GM12892 (cell line): ENCODE measurements at regions not wholly inside any gene's neighbourhood (a gene's known extent, or its start where the extent isn't known, plus 50 kb on each side); places are given as distances from the start of the nearest gene placed in this dataset.

Experiments used
- DNase-seq: peaks from one replicate; pipeline ENCODE4 v3.0.0; 2011; ENCODE audit not compliant: insufficient read length
- FAIRE-seq: peaks from 2 replicates; lab custom pipeline; 2011; peaks lifted over from hg19 to GRCh38; lab: Jason Lieb, UNC
- POLR2A ChIP-seq: IDR thresholded peaks from 2 replicates; pipeline ENCODE4 v1.6.1; 2011; ENCODE audit warnings: low read depth, low read length, control low read depth
- POLR2AphosphoS5 ChIP-seq: IDR thresholded peaks from 2 replicates; pipeline ENCODE4 v1.6.1; 2011; ENCODE audit warnings: low read depth, low read length, control low read depth
- TAF1 ChIP-seq: IDR thresholded peaks from 2 replicates; pipeline ENCODE4 v1.6.1; 2011; ENCODE audit warnings: low read depth, mild to moderate bottlenecking, control low read depth, low read length, borderline replicate concordance

DNA sequence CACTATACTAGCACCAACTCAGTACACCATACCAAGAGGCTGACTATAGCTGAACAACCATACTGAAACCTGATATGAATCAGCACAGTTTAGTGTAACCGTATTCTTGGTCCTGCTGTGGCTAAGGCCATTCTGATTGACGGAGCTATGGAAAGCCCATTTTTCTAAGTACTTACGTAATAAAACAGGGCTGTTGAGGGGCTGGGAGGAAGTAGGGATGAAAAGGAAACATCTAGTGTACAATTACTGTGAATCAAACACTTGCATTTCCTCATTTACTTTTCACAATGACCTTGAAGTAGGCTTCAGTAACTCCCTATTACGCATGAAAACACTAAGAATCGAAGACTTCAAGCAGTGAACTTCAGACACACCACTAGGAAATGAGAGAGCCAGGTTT lies 198.2 kb downstream of the BTG1 start:
- DNase-seq = no peak
- TF ChIP-seq TAF1 (no peak), POLR2AphosphoS5 (no peak), POLR2A (no peak)
- FAIRE-seq = peak; percentile 56

DNA sequence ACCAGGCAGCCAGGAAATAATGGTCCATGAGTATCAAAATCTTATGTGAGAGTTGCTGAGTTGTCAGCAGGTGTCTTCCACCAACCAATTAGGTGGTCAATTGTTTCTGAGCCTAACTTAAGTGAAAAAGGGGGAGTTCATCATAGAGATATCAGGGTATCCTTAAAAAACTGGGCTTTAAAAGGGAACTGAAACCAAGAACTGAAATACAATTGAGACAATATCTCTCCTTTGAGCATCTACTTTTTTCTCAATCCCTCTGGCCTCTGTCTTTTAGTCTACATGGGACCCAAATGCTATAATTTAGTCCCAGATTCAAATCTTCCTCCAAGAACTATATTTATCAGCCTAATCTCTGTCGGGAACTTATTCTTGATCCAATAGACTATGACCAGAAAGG lies 201.0 kb downstream of the BTG1 start:
- no peak for DNase-seq
- FAIRE-seq = no peak
- TF ChIP-seq TAF1 = no peak
- TF ChIP-seq POLR2AphosphoS5 = no peak
- no peak for TF ChIP-seq POLR2A

DNA sequence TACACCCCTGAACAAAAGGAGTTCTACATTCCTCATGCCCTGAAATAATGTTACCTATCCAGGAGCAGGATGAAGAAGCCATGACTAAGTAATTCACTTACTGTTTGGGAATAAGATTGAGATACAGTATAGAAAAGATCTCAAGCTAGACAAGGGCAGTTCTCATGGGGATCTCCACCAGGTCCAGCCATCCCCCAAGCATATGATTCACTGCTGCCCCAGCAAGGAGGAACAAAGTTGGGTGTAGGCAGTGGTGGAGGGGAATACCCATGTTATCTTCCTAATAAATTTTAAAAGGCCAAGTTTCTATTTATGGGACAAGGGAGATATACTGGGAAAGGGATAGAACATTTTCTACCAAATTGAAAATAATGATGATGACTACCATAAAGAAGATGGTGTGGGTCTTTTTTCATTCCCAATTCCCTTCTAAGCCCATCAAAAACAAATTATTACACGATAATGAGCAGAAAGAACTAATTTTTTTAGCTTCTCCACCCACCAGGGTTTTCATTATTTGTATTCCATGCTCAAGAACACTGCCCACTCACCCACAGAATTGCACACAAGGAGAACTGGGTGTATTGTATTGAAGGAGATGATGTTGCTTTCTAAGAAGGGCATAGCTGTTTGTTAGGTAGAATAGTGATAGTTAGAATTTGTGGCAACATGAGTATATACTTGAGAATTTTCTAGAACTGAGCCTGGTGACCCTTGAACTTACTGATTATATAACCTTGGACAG lies 204.6 kb downstream of the BTG1 start:
- DNase-seq (no peak), FAIRE-seq (peak; percentile 21)
- TF ChIP-seq POLR2AphosphoS5 (no peak), POLR2A (no peak), TAF1 (no peak)

DNA sequence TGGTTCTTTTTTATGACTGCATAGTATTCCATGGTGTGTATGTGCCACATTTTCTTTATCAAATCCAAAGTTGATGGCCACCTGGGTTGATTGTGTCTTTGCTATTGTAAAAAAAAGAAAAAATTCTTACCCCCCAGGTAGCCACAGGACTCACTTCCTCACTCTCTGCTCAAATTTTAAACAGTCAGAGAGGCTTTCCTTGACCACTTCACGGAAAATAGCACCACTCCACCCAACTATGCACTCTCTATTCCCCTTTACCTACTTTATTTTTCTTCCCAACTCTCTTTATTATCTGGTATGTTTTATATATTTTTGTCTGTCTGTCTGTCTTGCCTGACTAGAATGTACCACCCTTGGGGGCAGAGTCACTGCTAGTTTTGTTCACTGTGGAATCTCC lies 205.3 kb downstream of the BTG1 start:
- no peak for TF ChIP-seq POLR2AphosphoS5
- no peak for TF ChIP-seq POLR2A
- TF ChIP-seq TAF1 = no peak
- no peak for FAIRE-seq
- no peak for DNase-seq

DNA sequence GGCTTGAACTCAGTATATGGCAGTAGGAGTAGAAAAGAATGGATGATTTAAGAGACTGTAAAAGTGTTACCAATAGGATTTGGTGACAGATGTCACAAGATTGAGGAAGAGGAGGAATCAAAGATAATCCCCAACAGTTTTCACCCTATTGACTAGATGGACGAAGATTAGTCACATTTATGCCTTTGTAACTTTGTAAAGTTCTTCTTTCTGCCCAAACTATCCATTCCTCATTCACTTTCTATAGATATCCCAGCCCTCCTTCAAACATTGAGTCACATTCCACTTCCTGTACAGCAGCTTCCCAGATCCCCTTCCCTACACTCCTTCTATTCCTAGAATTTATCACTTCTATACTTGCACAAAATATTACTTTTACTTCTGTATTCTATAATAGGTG lies 207.9 kb downstream of the BTG1 start:
- no peak for DNase-seq
- TF ChIP-seq POLR2AphosphoS5 (no peak), TAF1 (no peak), POLR2A (no peak)
- no peak for FAIRE-seq

DNA sequence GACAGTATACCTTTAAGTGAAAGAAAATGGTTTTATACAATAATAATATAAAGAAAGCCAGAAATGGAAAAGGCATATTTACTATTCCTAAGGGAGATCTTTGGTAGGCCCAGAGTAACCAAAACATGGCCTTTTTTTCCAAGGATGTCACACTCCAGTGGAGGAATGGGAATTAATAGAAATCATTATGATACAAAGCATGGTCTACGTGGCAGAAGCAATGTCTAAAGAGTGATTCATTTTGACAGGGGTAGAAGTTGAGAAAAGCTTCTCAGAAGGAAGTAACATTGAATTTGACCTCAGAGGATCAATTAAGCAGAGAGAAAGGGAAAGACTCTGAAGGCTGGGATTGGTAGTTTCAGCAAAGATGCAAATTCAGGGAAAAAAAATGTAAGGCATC lies 208.6 kb downstream of the BTG1 start:
- no peak for FAIRE-seq
- DNase-seq = no peak
- TF ChIP-seq POLR2A (no peak), TAF1 (no peak), POLR2AphosphoS5 (no peak)

DNA sequence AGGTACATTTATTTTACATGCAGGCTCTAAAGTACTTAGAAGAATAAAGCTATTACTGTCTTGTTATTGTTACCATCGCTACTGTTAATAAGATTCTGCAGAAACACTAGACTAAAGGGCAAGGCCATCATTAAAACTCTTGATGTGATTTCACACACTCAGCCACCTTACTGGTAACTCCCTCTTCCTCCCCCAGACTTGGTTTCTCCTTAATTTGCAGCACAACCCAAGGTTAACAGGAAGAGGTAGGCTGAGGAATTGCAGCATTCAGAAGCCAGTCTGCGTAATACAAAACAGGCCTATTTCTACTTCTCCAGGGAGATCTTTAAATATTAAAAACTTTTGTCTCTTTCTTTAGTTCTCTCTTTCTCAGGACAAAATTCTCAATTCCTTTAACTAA lies 210.3 kb downstream of the BTG1 start:
- FAIRE-seq (no peak), DNase-seq (no peak)
- no peak for TF ChIP-seq POLR2AphosphoS5
- TF ChIP-seq TAF1 = no peak
- TF ChIP-seq POLR2A = no peak

DNA sequence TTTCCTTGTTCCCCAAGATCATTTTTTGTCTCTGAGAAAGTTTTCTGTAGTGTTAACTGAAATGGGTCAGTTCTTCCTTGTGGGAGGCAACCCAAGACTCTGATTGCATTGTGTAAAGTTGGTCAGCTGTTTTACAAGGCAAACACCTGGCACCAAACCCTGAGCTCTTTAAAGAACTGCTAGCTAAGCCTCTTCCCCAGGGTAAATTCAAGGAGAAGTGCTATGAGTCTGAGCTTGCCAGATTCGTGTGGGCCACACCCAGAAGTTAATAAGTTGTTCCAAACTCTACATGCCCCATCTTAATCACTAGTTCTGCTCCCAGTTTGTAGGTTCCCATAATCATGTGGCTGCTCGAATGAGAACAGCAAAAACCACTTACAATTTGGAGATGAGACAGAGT lies 214.5 kb downstream of the BTG1 start:
- FAIRE-seq (no peak), DNase-seq (no peak)
- TF ChIP-seq TAF1 = no peak
- TF ChIP-seq POLR2A = no peak
- no peak for TF ChIP-seq POLR2AphosphoS5

DNA sequence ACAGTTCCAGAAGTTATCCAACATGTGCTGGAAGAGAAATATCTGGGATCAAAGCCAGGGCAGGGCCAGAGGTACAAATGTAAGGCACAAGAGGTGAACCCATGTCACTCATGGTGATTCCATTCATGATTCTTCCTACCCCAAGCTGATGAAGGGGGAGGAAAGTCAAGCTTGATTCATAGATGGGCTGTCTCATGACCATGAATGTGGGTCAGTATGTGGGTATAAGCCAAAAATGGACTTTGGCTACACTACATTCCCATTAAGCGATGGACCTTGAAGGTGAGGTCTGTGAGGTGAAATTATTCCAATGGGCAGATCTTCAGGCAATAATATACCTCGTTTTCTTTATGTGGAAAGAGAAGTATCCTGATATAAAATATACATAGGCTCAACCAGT lies 217.1 kb downstream of the BTG1 start:
- DNase-seq = no peak
- FAIRE-seq = no peak
- TF ChIP-seq TAF1 (no peak), POLR2A (no peak), POLR2AphosphoS5 (no peak)

DNA sequence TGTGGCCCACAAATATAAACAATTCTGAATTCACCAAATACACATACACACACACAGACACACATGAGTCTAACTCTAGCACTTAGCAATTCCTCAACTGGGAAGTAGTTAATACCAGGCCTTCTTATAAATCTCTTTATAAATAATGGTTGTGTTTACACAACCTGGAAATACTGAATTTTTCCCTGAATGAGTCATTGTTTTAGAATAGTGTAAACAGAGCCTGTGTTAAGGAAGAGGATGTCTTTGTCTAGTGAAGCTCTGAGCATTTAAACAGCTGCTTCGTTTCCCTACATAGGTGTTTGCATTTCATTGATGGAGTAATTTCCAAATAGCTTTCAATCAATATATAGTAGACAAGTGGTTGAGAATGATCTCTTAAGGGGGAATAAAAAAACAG lies 218.8 kb downstream of the BTG1 start:
- DNase-seq (no peak), FAIRE-seq (no peak)
- TF ChIP-seq POLR2A (no peak), POLR2AphosphoS5 (no peak), TAF1 (no peak)

DNA sequence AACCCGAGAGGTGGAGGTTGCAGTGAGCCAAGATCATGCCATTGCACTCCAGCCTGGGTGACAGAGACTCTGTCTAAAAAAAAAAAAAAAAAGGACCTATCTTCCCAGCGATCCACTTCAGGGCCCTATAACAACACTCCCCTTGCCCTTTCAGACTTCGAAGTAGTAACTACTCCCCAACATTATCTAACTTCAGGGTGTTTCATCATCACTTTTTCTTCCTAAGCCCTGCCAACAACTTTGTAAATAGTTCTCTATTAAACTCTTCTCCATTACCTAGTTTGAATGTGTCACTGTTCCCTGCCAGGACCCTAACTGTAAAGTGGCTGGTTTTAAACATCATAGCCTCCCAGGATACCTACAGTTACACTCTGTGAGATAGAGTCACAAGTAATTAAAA lies 220.8 kb downstream of the BTG1 start:
- FAIRE-seq (no peak), DNase-seq (no peak)
- no peak for TF ChIP-seq POLR2AphosphoS5
- TF ChIP-seq TAF1 = no peak

DNA sequence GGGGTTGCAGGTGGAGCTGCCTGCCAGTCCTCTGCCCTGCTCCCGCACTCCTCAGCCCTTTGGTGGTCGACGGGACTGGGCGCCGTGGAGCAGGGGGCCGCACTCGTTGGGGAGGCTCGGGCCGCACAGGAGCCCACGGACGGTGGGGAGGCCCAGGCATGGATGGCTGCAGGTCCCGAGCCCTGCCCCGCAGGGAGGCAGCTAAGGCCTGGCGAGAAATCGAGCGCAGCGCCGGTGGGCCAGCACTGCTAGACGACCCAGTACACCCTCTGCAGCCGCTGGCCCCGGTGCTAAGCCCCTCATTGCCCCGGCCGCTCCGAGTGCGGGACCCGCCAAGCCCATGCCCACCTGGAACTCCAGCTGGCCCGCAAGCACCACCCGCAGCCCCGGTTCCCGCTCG lies 221.8 kb downstream of the BTG1 start:
- no peak for DNase-seq
- no peak for TF ChIP-seq TAF1
- TF ChIP-seq POLR2AphosphoS5 = no peak
- TF ChIP-seq POLR2A = no peak
- no peak for FAIRE-seq

DNA sequence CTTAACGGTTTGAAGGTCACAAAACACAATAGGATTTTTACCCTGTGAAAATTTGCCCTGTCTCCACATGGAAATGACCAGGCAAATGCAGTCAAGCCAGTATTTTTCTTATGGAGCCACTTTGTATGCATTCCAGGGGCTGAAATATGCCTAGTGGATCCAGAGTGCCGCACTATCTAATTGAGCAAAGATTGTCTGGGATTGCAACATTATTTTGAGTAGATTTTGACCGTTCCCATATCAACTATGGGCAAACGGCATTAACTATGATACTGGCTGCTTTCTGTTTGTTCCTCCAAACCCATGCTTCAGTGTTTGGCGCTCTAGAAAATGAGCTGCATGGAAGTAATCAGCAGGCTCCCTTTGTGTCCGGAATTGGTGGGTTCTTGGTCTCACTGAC lies 223.0 kb downstream of the BTG1 start:
- FAIRE-seq (no peak), DNase-seq (no peak)

More for the DNA sequence above, 223.0 kb downstream of the BTG1 start:
- TF ChIP-seq TAF1 = no peak
- no peak for TF ChIP-seq POLR2A
- no peak for TF ChIP-seq POLR2AphosphoS5
